GM12878 (cell line): ENCODE measurements at regions not wholly inside any gene's neighbourhood (a gene's known extent, or its start where the extent isn't known, plus 50 kb on each side); places are given as distances from the start of the nearest gene placed in this dataset.

ENCODE experiments used
- ATAC-seq: fragments of 200-7000 bp; cut with Tn5 transposase; 3 replicates; pipeline ENCODE4 v1.9.1; 2020; ENCODE audit warnings: mild to moderate bottlenecking, moderate library complexity
- BruUV-seq: library from RNA; stranded (reverse); fragments of 400-500 nt; replicated peaks from 2 replicates; lab custom pipeline; 2021; lab: Mats Ljungman, UMichigan
- CTCF ChIA-PET: fragments of 300-600 bp; sonication (Branson Sonifier 250); formaldehyde crosslinking; extraction: SDS; loops from one replicate; lab custom pipeline; 2021; ENCODE audit warnings: inconsistent platforms; lab: Yijun Ruan, JAX
- POLR2A ChIA-PET: fragments of 350-600 bp; formaldehyde crosslinking; extraction: SDS; loops from one replicate; lab custom pipeline; 2021; ENCODE audit warnings: inconsistent platforms; lab: Charles Lee
- RAD21 ChIA-PET: fragments of 300-600 bp; sonication (Branson Sonifier 250); formaldehyde crosslinking; loops from one replicate; lab custom pipeline; 2023; ENCODE audit warnings: antibody characterized with exemption; ENCODE audit not compliant: unreplicated experiment; lab: Charles Lee
- SMC1A ChIA-PET: fragments of 300-600 bp; sonication (Branson Sonifier 250); formaldehyde crosslinking; loops from one replicate; lab custom pipeline; 2023; ENCODE audit not compliant: unreplicated experiment, uncharacterized antibody; lab: Charles Lee
- DNase-seq: peaks from one replicate; pipeline ENCODE4 v3.0.0-alpha.2; 2011; ENCODE audit warnings: low read depth, low spot score
- FAIRE-seq: peaks from 3 replicates; lab custom pipeline; 2011; peaks lifted over from hg19 to GRCh38; lab: Jason Lieb, UNC
- H2AFZ ChIP-seq: 2 replicates; pipeline ENCODE4 v1.6.0; 2011; ENCODE audit warnings: low read depth, low read length, control low read depth; ENCODE audit not compliant: control insufficient read depth
- H3K27ac ChIP-seq: 2 replicates; pipeline ENCODE4 v1.5.1; 2011; ENCODE audit warnings: control low read depth; ENCODE audit not compliant: control insufficient read depth, insufficient read depth
- H3K27me3 ChIP-seq, 2 experiments: replicated peaks in 1 of 2; 2 replicates each; pipeline versions ENCODE4 v1.6.0 to v1.6.1; 2011; ENCODE audit warnings: low read length in 1 of 2; ENCODE audit not compliant: control insufficient read depth in 2 of 2, insufficient read depth in 2 of 2
- H3K36me3 ChIP-seq, 2 experiments: 2 replicates each; pipeline ENCODE4 v1.5.1; 2011; ENCODE audit warnings: low read length in 1 of 2; ENCODE audit not compliant: control insufficient read depth in 2 of 2, insufficient read depth in 2 of 2
- H3K4me1 ChIP-seq: 2 replicates; pipeline ENCODE4 v1.6.1; 2011; ENCODE audit warnings: mild to moderate bottlenecking, low read length, moderate library complexity, mixed read lengths; ENCODE audit not compliant: control insufficient read depth, insufficient read depth
- H3K4me2 ChIP-seq: 2 replicates; pipeline ENCODE4 v1.6.0; 2011; ENCODE audit warnings: control low read depth; ENCODE audit not compliant: control insufficient read depth, insufficient read depth
- H3K4me3 ChIP-seq: fragments of 200-600 bp; sonication (generic); 2 replicates; pipeline ENCODE4 v1.5.1; 2016
- H3K79me2 ChIP-seq: 2 replicates; pipeline ENCODE4 v1.6.0; 2011; ENCODE audit warnings: low read length; ENCODE audit not compliant: control insufficient read depth, insufficient read depth
- H3K9ac ChIP-seq: 2 replicates; pipeline ENCODE4 v1.8.0; 2011; ENCODE audit warnings: low read length, control low read depth, mixed read lengths; ENCODE audit not compliant: control insufficient read depth, insufficient read depth
- H3K9me3 ChIP-seq: replicated peaks from 3 replicates; pipeline ENCODE4 v1.5.1; 2011; ENCODE audit warnings: mild to moderate bottlenecking, low read length; ENCODE audit not compliant: control insufficient read depth, insufficient read depth
- H4K20me1 ChIP-seq: 2 replicates; pipeline ENCODE4 v1.6.0; 2011; ENCODE audit not compliant: control insufficient read depth, insufficient read depth
- ASH2L ChIP-seq: fragments of 300-600, 200-600 bp; sonication (generic); IDR thresholded peaks from 2 replicates; pipeline ENCODE4 v1.6.1; 2017; ENCODE audit warnings: low read depth, mild to moderate bottlenecking, borderline replicate concordance
- ATF7 ChIP-seq: fragments of 450-650 bp; IDR thresholded peaks from 2 replicates; pipeline ENCODE4 v1.6.1; 2016; ENCODE audit warnings: low read depth, mild to moderate bottlenecking
- CBX5 ChIP-seq: sonication (generic); IDR thresholded peaks from 2 replicates; pipeline ENCODE4 v1.6.1; 2016; ENCODE audit warnings: low read depth, moderate library complexity, mild to moderate bottlenecking, inconsistent platforms
- CREM ChIP-seq: IDR thresholded peaks from 2 replicates; pipeline ENCODE4 v1.6.1; 2014; ENCODE audit warnings: antibody characterized with exemption, low read depth
- CTCF ChIP-seq, 3 experiments: IDR thresholded peaks in 2 of 3; conservative IDR thresholded peaks in 1 of 3; 2 replicates each; pipeline ENCODE4 v1.5.1; 2011; ENCODE audit warnings: low read depth in 3 of 3, low read length in 3 of 3, mild to moderate bottlenecking in 3 of 3, control low read depth in 2 of 3, moderate library complexity in 2 of 3, inconsistent platforms in 1 of 3, mixed read lengths in 1 of 3; ENCODE audit not compliant: control insufficient read depth in 2 of 3, insufficient read depth in 1 of 3; ENCODE audit errors: extremely low read depth in 1 of 3
- E4F1 ChIP-seq: fragments of 450-650 bp; IDR thresholded peaks from 2 replicates; pipeline ENCODE4 v1.6.1; 2018; ENCODE audit warnings: borderline replicate concordance, mild to moderate bottlenecking; ENCODE audit not compliant: partially characterized antibody
- EP300 ChIP-seq, 2 experiments: fragments of 150-350 bp in 1 of 2; IDR thresholded peaks; 2 replicates each; pipeline ENCODE4 v1.6.1; 2011 to 2012; ENCODE audit warnings: low read depth in 2 of 2, low read length in 2 of 2, borderline replicate concordance in 1 of 2, improper control_type of control experiment in 1 of 2, inconsistent platforms in 1 of 2; ENCODE audit not compliant: control insufficient read depth in 1 of 2
- ETV6 ChIP-seq, 2 experiments: fragments of 450-650 bp in 1 of 2; IDR thresholded peaks in 1 of 2; conservative IDR thresholded peaks in 1 of 2; 2 replicates each; pipeline ENCODE4 v1.6.1; 2014; ENCODE audit warnings: antibody characterized with exemption in 1 of 2, borderline replicate concordance in 1 of 2, low read depth in 1 of 2, mild to moderate bottlenecking in 1 of 2, moderate library complexity in 1 of 2
- HSF1 ChIP-seq: fragments of 150-350 bp; IDR thresholded peaks from 2 replicates; pipeline ENCODE4 v1.6.1; 2014; ENCODE audit warnings: mild to moderate bottlenecking, low read depth, low read length
- IRF3 ChIP-seq: fragments of 450-650 bp; IDR thresholded peaks from 2 replicates; pipeline ENCODE4 v1.6.1; 2014; ENCODE audit warnings: mild to moderate bottlenecking
- SRF ChIP-seq, 2 experiments: IDR thresholded peaks; 2 replicates each; pipeline ENCODE4 v1.6.1; 2011; ENCODE audit warnings: low read depth in 2 of 2, low read length in 2 of 2, mild to moderate bottlenecking in 1 of 2, moderate library complexity in 1 of 2
- ZBTB11 ChIP-seq: fragments of 450-650 bp; formaldehyde crosslinking; IDR thresholded peaks from 2 replicates; pipeline ENCODE4 v1.5.0; 2022; ENCODE audit warnings: mild to moderate bottlenecking, missing genetic modification characterization
- WGBS: methylation state at CpG from one replicate; pipeline ENCODE4 v1.1.6; 2016; ENCODE audit warnings: low lambda C conversion rate; ENCODE audit not compliant: insufficient replicate concordance, insufficient coverage; ENCODE audit errors: missing lambda C conversion rate; 5-methylcytosine and 5-hydroxymethylcytosine counted together
- in situ Hi-C: fragments of 300-500 bp; cut with MboI; formaldehyde crosslinking; loops from 9 replicates; pipeline ENCODE4 v1.14.3; 2018; ENCODE audit warnings: mixed read lengths
- intact Hi-C: fragments of 100-400 bp; cut with micrococcal nuclease; formaldehyde crosslinking; loops from one replicate; pipeline ENCODE4 v1.14.2; 2022; ENCODE audit not compliant: unreplicated experiment

GRCh38 chr4:100739426-100739825 lies 221.6 kb upstream of the EMCN start:
- Histone ChIP-seq H3K9ac (no peak overlapping the region), H3K4me3 (no peak overlapping the region), H3K9me3 (no peaks in the 10 kb centered on the region), H3K36me3 (no peaks in the 10 kb centered on the region), H4K20me1 (no peaks in the 10 kb centered on the region), H2AFZ (no peak overlapping the region), H3K27me3 (no peaks in the 10 kb centered on the region), H3K4me1 (no peaks in the 10 kb centered on the region), H3K79me2 (no peaks in the 10 kb centered on the region), H3K27ac (no peak overlapping the region), H3K4me2 (no peak overlapping the region)
- POLR2A ChIA-PET = no interaction called here
- in situ Hi-C loops = no loop called here
- SMC1A ChIA-PET = interaction anchor here (0.9 kb wide), 1 partner anchor 9 kb away, joined by 3 read pairs; no protein-coding TSS in a partner anchor
- CTCF ChIA-PET = interaction anchor here (0.9 to 1.1 kb wide), 2 partner anchors 239 to 651 kb away, joined by 3 read pairs; no protein-coding TSS in a partner anchor
- ATAC-seq (no peak), DNase-seq (no peak), FAIRE-seq (no peak)
- RAD21 ChIA-PET = interaction anchor here (1.8 kb wide), 1 partner anchor 646 kb away, joined by 8 read pairs; no protein-coding TSS in a partner anchor
- no TSS peak for BruUV-seq
- intact Hi-C loops = loop anchor here (10.0 kb wide), 1 partner anchor 325 kb away; no protein-coding TSS in a partner anchor
- WGBS = 21% methylated on average over 2 of the region's 2 CpGs
- TF ChIP-seq ASH2L (no peak), CBX5 (no peak), CREM (no peak), SRF (IDR thresholded peaks at IDR 0.05; ENCODE audit: low read depth in 2 of 2, low read length in 2 of 2) (no peak), IRF3 (no peak), ZBTB11 (CRISPR knock-in tag) (no peak), HSF1 (no peak), ETV6 (conservative IDR thresholded peaks at IDR 0.05 in 1 of 2, IDR thresholded peaks at IDR 0.05 in 1 of 2; ENCODE audit: borderline replicate concordance in 1 of 2, low read depth in 1 of 2) (no peak), E4F1 (no peak), ATF7 (no peak), EP300 (IDR thresholded peaks at IDR 0.05; ENCODE audit: borderline replicate concordance in 1 of 2, control insufficient read depth in 1 of 2, low read depth in 2 of 2, low read length in 2 of 2) (no peak), CTCF (IDR thresholded peaks at IDR 0.05 in 2 of 3, conservative IDR thresholded peaks at IDR 0.05 in 1 of 3; ENCODE audit: control insufficient read depth in 2 of 3, extremely low read depth in 1 of 3, insufficient read depth in 1 of 3, low read depth in 3 of 3, low read length in 3 of 3) (no peak)
